ENCODE measurements at regions not wholly inside any gene's neighbourhood (a gene's known extent, or its start where the extent isn't known, plus 50 kb on each side); places are given as distances from the start of the nearest gene placed in this dataset.
"Not testable (repeated sequence)": the region's sequence is repeated elsewhere in the genome, so short reads cannot be mapped to it uniquely, and the experiment has no call there.

DNA sequence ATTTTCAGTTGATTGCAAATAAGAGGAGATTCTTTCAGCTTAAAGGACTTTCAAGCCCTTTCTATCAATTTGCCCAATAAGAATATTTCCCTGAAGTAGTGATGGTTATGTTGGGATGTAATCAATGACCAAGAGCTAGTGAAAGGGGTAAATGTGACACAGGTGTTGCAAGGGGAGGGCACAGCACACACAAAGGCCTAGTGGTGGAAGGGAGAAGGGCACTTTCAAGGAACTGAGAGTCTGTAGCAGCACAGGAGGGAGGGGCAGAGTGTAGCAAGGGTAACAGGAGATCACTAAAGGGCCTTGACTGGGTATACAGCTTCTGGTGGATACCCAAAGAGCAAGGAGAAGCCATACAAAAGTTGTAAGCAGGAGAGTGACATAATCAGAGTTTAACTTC lies 217.8 kb upstream of the ARHGEF26 start:
- DNase-seq (ENCODE audit: low read depth in 2 of 2): no peak

DNA sequence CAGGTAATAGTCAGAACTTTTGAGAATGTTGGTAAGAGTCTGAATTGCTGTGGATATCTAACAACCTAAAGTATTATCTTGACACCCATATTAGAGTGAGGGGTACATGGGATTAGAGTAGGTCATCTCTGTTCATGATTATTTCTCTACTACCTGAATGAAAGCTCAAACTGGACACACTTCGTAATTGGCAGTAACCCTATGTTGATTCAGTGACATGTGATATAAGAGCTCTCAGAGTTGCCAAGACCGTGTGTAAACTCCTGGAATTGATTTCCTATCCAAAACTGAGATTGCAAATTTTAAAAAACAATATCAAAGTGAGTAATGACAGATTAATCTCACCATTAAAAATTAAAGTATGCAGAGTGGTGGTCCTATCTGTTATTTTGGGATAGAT lies 214.8 kb upstream of the ARHGEF26 start:
- no peak for DNase-seq (ENCODE audit: low read depth in 2 of 2)

DNA sequence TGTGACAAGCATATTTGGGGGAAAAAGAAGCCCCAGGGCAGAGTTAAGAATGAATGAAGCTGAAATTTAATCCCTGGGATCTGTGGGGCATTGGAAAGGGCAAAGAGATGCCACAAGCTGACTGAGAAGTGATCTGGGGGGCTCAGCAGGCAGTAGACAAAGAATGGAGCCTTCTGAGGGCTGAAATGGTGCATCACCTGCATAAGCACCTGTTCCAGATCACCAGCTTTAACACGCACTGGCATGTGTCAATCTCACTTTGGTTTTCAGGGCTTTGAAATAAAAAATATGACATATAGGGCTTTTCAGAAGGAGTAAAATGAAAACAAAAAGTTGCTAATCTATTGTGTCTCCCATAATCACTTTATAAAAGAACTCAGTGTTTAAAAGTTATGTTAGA lies 210.8 kb upstream of the ARHGEF26 start:
- DNase-seq (ENCODE audit: low read depth in 2 of 2): no peak

DNA sequence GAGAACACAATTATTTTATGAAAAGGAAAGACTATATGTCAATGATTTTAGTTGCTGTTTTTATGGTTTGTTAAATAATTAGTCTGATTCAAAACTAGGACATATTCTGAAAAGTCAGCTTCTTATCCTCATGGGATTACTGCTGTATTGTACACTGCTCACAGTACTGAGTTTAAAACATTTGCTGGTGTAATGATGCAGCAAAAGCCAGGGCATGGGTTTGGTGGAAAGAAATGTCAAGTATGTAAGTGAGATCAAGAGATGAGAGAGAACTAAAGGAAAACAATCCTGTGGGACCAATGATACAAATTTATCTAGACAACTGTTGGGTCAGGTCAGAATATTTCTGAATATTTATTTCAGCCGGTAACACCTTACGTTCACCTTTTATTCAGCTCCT lies 210.1 kb upstream of the ARHGEF26 start:
- DNase-seq (ENCODE audit: low read depth in 2 of 2): no peak

DNA sequence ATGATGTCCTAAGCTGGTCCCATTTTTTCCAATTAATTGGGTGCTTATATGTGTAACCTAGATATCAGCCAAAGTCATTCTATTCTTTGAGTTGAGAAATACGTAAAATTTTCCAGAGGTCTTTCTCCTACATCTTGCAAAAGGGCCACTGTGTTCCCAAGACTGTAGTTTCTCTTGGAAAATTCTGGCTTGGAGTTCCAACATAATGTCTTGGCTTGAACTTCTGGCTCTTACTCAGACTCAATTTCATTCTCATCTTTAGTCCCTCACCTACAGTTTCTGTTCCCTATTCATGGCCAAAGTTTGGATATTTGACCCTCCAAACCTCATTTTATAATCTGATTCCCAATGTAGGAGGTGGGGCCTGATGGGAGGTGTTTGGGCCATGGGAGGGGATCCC lies 201.4 kb upstream of the ARHGEF26 start:
- no peak for DNase-seq (ENCODE audit: low read depth in 2 of 2)

DNA sequence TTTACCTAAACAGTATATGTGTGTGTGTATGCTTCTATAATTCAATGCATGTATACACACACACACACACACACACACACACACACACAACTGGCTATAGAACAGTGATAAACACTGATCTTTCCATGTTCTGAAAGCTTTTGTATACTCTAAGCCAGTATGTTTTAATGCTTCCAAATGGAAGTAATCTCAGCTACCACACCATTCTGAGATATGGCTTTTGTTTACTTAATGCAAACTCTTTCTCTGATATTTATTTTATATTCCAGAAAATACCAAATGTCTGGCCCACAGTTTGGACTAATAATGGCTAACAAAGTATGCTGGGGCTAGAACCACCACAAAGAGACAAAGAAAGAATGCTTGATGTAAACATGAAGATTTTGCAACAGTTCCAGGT lies 199.4 kb upstream of the ARHGEF26 start:
- DNase-seq (ENCODE audit: low read depth in 2 of 2): no peak

DNA sequence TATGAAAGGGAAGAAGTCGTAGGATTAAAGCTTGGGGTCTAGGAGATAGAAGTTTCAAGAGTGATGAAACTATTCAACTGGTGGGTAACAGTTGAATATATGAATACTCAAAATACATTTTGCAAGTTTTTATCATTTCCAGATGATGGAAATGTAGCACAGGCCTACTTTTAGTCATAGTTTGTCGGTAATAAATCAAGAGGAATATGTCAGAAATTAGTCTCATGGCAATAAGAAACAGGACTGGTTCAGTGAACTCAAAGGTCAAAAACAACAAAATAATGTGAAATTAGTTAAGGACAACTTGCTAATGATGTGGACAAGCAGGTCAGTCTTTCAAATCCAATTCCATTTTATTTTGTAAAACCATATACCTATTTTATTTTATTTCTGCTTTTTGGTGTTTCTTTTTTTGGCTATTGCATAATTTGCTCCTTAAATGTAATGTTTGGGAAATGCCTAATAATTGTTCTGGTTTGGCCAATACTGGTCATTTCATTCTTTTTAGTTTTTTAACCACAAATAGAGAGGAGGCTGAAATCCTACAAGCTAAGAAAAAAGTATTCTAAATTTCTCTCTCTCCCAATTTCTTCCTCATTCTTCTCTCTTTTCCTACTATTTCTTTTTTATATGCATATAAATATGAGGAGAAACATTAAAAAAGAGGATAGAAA lies 195.2 kb upstream of the ARHGEF26 start:
- no peak for DNase-seq (ENCODE audit: low read depth in 2 of 2)

DNA sequence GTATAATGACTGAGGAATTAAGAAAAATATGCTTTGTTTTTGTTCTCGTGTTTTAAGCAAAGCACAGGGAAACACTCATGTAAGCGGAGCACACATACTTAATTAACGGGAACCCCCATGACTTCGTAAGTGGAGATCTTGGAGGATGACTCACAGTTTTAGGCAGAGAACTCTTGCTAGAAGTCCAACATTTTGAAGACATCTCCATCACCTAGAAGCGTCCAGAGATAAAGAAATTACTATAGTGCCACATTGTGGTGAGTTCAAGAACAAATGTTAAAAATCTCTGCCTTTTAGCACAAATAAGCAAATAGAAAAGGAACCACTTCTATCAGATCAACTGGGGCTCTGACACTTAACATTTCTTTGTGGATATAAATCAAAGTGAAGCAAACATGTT lies 194.1 kb upstream of the ARHGEF26 start:
- no peak for DNase-seq (ENCODE audit: low read depth in 2 of 2)

DNA sequence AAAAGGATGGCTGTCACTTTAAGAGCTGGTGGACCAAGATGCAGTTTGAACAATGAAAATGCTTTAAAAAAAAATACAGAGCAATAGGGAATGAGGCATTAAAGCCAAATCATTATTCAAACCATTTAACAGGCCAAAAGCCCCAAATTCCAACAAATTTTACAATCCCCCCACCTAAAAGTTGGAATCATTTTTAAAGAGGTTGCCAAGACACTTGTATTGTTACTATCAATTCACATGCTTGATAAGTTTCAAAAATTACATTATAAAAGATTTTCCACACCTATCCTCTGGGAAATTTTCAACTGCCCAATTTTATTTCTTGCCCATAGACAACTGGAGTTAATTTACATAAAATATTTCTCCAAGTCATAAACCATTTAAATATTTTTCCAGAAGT lies 192.3 kb upstream of the ARHGEF26 start:
- no peak for DNase-seq (ENCODE audit: low read depth in 2 of 2)

DNA sequence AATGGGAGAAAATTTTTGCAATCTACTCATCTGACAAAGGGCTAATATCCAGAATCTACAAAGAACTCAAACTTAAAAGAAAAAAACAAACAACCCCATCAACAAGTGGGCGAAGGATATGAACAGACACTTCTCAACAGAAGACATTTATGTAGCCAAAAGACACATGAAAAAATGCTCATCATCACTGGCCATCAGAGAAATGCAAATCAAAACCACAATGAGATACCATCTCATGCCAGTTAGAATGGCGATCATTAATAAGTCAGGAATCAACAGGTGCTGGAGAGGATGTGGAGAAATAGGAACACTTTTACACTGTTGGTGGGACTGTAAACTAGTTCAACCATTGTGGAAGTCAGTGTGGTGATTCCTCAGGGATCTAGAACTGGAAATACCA lies 187.7 kb upstream of the ARHGEF26 start:
- not testable (repeated sequence) for DNase-seq (ENCODE audit: low read depth in 2 of 2)

DNA sequence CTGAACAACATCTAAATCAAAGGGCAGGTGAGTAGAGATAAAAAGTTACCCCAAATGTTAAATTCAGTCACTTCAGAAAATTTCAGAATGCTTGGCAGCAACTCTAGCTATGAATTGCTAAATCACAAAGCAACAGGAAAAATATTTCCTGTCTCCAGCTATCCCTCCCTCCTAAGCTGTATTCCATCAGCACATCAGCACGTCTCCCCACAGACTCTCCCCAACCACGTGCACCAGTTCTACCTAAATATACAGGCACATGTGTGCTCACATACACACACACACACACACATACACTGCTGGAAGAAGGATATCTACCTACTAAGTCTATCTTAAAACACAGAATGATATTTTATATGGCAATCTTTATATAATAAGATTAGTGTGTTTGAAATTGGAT lies 177.1 kb upstream of the ARHGEF26 start:
- no peak for DNase-seq (ENCODE audit: low read depth in 2 of 2)

DNA sequence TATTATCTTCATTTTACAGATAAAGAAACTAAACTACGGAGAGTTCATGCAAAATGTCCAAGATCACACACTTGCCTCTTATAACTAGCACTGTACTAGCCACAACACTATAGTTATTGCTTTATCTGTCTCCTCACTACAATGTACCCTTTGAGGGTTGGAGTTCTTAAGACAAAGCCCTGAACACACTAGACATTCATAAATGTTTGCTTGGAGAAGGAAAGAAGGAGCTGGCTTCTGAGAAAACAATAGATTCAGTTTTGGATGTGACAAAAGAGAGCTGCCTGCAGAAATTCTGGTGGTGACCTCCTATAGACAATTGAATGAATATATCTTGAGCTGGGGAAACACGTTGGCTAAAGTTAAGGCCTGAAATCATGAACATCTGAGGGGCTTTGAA lies 169.9 kb upstream of the ARHGEF26 start:
- DNase-seq (ENCODE audit: low read depth in 2 of 2): no peak

DNA sequence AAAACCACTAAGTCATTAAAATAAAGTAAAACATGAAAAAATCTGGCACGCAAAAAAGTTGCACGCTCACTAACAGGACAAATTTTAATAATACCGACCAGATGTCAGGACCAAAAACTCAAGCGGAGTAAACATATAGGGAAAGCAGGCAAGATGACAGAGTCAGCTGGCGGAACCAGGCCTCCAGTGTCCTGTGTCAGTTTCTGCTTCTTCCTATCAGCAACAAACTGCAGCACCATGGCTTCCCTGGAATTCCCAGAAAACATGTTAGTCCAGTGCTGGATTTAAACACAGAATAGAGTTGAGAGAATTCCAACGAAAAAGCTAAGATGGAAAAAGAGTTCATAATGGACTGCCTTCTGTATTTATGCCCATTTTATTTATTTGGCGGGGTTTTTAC lies 169.1 kb upstream of the ARHGEF26 start:
- no peak for DNase-seq (ENCODE audit: low read depth in 2 of 2)

DNA sequence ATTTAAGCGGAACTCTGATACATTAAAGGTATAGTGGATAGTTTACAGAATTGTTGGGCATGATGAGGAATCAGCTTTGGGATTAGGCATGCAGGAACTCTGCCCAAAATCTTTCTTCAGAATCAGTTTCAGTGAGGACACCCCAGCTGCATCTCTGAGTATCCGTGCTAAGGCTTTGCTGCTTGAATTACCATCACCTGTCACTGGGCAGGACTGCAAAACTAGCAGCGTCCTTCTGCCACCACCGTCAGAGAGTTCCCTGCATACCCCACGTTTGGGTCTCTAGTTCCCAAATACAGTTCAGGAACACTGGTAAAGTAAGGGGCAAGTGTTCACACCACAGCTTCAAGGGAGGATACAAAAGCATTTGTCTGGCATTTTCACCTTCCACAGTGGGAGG lies 164.6 kb upstream of the ARHGEF26 start:
- no peak for DNase-seq (ENCODE audit: low read depth in 2 of 2)

DNA sequence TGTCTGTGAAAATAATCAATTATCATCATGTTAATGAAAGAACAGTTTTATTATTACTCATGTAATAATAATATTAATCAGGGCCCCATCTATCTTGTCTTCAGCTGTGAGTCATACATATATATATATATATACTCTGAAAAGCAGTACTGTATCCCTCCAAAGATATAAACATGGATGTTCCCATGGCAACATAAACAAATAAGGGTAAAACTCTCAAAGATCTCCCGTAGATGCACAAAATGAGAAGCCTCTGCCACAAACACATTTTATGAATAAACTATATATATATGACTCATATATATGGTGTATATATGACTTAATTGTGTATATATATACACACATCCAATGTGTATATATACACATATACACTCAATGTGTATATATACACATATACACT lies 163.8 kb upstream of the ARHGEF26 start:
- DNase-seq (ENCODE audit: low read depth in 2 of 2): no peak

DNA sequence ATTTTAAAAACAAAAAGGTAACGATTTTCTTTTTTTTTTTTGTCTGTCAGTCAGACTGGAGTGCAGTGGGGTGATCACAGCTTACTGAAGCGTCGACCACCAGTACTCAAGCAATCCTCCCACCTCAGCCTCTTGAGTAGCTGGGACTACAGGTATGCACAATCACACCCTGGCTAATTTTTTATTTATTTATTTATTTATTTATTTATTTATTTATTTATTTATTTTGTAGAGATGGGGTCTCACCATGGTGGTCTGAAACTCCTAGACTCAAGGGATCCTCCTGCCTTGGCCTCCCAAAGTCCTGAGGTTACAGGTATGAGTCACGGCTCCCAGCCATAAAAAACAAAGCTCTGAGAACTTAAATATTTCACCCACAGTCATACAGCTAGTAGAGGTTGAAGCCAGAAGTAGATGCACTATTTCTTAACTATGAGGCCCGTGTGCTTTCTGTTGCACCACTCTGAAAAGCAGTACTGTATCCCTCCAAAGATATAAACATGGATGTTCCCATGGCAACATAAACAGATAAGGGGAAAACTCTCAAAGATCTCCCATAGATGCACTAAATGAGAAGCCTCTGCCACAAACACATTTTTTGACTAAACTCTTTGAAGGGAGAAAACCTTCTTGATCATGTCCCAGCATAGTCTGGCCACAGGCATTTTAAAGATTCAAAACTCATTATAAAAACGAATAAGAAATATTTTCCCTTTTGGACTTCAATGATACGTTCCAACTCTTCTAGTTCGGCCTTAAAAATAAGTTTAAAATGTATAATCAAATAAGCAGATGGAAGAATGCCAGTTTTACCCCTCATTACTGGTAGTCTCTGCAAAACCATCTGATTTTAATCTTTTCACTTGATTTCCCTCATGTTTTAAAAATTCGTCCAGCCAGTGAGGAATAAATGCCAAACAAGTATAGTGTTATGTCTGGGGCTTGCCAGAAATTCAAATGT lies 162.3 kb upstream of the ARHGEF26 start:
- DNase-seq (ENCODE audit: low read depth in 2 of 2): no peak

DNA sequence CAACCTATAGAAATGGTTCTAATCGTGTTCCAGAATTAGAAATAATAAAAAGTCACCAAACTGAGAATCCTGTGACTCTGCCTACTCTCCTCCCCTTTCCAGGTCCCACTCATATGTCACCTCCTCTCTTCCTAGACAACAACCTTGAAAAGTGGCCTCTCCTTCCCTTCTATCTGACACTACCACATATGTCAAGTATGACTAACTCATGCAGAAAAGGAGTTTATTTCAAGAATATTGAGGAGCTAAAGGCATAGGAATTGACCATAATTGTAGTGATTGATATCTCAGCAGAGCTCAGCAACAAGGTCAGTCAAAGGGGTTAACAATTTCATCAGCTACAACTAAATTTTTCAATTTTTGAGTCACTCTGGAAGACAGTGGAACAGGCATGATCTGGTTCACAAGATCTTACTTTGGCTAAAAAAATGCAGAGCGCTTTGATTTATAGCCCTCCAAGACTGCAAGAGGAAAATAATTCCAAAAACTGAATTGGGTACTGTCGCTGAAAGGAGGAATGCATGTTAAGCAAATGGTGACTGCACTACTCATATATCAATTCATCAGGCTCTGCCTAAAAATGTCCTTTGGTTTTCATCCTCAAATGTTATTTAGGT lies 160.6 kb upstream of the ARHGEF26 start:
- no peak for DNase-seq (ENCODE audit: low read depth in 2 of 2)

DNA sequence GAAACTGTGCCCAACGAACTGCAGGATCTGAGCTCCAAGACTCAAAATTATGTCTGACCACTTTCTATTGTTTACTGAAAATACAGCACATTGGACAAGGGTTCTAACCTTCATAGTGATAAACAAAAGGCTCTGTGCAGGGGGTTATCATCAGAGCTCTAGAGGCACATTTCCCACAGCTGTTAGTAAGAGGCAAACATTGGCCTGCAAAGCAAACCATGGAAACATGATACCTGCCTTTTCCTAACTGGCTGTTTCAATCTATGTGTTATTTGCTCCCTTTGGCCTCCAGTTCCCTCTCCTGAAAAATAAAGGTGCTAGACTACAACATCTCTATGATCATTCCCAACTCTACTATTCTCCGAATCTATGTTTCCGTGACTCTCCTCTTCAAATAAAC lies 159.7 kb upstream of the ARHGEF26 start:
- DNase-seq (ENCODE audit: low read depth in 2 of 2): no peak

DNA sequence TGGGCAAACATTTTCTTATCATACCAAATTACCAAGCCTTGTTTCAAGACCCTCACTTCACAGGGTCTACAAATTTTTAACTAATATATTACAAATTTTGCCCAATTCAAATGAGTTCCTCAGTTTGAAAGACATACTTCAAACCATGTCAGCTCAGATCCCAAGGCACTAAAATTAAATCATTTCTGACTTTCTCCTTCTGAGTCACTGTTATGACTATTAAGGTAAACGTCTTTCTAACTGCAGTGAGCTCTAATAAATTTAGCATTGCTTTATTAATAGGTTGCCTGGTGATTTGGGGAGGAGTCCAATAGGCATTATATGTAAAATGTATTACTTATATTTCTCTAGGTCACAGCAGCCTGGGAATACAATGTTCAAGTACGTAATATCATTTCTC lies 158.2 kb upstream of the ARHGEF26 start:
- no peak for DNase-seq (ENCODE audit: low read depth in 2 of 2)

DNA sequence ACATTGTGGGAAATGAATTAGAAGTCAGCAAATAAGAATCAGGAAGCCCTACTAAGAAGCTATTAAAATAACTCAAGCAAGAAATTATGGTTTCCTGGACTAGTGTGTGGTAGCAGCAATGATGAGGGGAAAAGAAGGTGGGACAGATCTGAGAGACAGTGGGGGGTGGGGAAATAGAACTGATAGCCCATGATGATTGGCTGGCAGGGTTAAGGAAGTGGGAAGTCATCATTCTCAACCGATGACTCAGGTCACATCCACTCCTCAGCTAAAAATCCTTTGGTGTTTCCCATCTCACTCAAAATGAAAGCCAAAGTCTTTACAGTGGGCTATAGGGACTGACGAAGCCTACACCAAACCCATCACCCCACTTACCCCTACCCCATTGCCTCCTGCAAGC lies 153.9 kb upstream of the ARHGEF26 start:
- DNase-seq (ENCODE audit: low read depth in 2 of 2): no peak

DNA sequence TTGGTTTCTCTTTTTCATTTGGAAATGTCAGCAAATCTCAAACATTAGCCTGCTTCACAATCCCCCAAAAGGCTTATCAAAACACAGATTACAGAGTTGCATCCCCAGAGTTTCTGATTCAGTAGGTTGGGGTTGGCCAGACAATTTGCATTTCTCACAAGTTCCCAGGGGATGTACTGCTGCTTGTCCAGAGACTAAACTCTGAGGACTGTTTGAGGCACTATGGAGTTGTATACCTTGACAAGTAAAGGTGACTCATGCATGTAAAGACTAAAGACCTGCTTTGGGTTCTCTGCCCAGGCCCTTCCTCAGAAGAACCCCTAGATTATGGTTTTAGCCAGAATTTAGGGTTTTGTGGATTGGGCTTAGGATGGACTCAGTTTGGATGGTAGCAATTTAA lies 151.1 kb upstream of the ARHGEF26 start:
- no peak for DNase-seq (ENCODE audit: low read depth in 2 of 2)

DNA sequence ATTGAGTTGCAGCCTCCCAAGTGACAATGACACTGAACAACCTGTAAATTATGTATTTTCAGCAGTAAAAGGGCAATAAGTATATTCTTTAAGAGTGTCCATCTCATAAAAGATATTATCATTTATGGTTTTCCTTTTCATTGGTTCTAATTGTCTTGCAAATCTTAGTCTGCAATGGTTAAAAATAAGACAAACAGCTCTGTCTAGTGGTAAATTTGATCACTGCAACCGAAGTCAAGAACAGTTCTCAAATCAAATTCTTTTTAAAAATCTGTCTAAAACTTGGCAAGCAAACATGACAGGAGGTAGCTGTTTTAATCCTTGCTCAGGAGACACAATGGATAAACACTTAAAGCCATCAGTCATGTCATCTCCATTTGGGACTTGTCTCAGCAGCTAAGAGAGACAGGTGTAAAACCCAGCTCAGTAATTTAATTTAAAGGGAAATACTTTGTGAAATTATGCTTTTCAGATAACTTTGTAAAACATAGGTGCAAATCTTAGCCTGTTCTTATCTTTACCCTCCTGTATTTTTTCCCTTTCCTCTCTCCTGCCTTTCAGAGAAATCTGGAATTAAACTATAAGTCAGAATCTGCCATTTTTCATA lies 150.3 kb upstream of the ARHGEF26 start:
- no peak for DNase-seq (ENCODE audit: low read depth in 2 of 2)
